Neural progenitor cell (in vitro differentiated cells): ENCODE measurements at regions not wholly inside any gene's neighbourhood (a gene's known extent, or its start where the extent isn't known, plus 50 kb on each side); places are given as distances from the start of the nearest gene placed in this dataset.

Experiments
- CTCF ChIP-seq: fragments of 200-600 bp; sonication (generic); IDR thresholded peaks from 2 replicates; pipeline ENCODE4 v1.5.1; 2017; ENCODE audit warnings: antibody characterized with exemption, mild to moderate bottlenecking
- EZH2 ChIP-seq: fragments of 200-600 bp; sonication (generic); IDR thresholded peaks from 2 replicates; pipeline ENCODE4 v1.6.1; 2017; ENCODE audit warnings: antibody characterized with exemption, mild to moderate bottlenecking, moderate library complexity
- EZH2phosphoT487 ChIP-seq: fragments of 200-600 bp; sonication (generic); IDR thresholded peaks from 2 replicates; pipeline ENCODE4 v1.6.1; 2017; ENCODE audit warnings: antibody characterized with exemption

- no peak for TF ChIP-seq CTCF
- TF ChIP-seq EZH2, result no peak
- TF ChIP-seq EZH2phosphoT487, result no peak
Measured at GRCh38 chr6:20335872-20336271, 65.8 kb upstream of the E2F3 start.
